Activated CD4-positive, CD25-positive, alpha-beta regulatory T cell treated with anti-CD3 and anti-CD28 coated beads, Interleukin-2, amount 50 U/mL, for 24 hours (primary cell): ENCODE measurements at regions not wholly inside any gene's neighbourhood (a gene's known extent, or its start where the extent isn't known, plus 50 kb on each side); places are given as distances from the start of the nearest gene placed in this dataset.
"Not testable (repeated sequence)": the region's sequence is repeated elsewhere in the genome, so short reads cannot be mapped to it uniquely, and the experiment has no call there.

ENCODE experiments used
- ATAC-seq, 2 donors: fragments of 150-1000 bp; cut with Tn5 transposase; one replicate each; pipeline ENCODE4 v1.10.0; 2021; ENCODE audit warnings: mild to moderate bottlenecking in 1 of 2, moderate library complexity in 1 of 2

GRCh38 chr10:84571146-84571545 is 242.8 kb downstream of the CCSER2 start:
- no peak for ATAC-seq

DNA sequence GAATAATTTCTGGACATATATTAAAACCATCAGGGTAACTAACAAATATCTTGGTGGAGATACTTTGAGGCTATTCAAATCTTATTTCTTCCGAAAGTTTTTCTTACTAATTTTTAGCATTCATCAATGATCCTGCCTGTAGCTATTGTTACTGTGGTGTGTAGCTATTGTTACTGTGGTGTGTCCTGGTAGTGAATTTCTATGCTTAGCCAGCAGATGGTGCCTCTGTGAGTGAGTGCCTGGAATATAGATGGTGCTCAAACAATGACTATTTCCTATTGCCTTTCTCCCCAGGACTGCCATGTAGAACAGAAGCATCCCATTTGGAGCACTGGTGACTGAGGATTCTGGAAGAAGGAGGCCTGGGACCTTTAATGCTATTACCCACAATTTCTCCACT is 245.7 kb downstream of the CCSER2 start:
- ATAC-seq, result no peak

GRCh38 chr10:84581976-84582375 is 253.6 kb downstream of the CCSER2 start:
- no peak for ATAC-seq

DNA sequence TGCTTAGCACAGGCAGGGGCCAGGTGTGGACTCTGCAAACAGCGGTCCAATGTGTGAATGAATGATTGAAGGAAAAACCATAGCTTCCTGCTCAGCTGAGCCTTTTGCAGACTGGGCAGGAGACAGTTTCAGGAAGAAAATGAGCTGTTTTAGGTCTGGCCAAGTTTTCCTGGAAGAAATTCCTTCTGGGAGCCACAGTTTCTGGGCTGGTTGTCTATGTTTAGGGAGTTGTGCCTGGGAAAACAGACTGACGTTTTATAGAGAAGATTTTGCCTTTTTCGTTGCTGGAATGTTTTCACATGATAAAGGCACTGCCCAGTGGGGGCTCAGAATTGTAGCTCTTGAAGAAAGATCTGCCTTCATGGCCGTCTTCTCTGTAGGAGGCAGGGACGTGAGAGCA is 255.1 kb downstream of the CCSER2 start:
- no peak for ATAC-seq

- ATAC-seq, result no peak
Observed at GRCh38 chr10:84587789-84588188, 259.4 kb downstream of the CCSER2 start.

DNA sequence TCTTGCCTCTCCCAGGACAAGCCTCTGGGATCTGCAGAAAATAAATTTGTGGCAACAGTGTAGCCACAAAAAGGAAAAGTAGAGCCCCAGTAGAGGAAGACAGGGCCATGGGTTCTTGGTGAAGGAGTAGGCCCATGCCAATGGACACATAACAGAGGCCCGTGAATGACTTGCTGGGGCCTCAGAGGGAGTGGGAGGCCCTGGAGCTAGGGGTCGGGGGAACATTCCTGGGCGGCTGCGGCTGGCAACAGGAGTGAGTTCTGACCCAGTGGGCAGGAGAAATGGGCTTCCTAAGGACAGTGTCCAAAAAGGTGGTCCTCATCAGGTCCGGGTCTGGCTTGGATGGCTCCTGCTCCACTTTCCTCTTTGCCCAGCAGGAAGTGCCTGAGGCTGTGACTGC is 260.0 kb downstream of the CCSER2 start:
- no peak for ATAC-seq

- ATAC-seq, result no peak
Observed at GRCh38 chr10:84588971-84589370, 260.6 kb downstream of the CCSER2 start.

GRCh38 chr10:84589526-84590205 is 261.3 kb downstream of the CCSER2 start:
- no peak for ATAC-seq

DNA sequence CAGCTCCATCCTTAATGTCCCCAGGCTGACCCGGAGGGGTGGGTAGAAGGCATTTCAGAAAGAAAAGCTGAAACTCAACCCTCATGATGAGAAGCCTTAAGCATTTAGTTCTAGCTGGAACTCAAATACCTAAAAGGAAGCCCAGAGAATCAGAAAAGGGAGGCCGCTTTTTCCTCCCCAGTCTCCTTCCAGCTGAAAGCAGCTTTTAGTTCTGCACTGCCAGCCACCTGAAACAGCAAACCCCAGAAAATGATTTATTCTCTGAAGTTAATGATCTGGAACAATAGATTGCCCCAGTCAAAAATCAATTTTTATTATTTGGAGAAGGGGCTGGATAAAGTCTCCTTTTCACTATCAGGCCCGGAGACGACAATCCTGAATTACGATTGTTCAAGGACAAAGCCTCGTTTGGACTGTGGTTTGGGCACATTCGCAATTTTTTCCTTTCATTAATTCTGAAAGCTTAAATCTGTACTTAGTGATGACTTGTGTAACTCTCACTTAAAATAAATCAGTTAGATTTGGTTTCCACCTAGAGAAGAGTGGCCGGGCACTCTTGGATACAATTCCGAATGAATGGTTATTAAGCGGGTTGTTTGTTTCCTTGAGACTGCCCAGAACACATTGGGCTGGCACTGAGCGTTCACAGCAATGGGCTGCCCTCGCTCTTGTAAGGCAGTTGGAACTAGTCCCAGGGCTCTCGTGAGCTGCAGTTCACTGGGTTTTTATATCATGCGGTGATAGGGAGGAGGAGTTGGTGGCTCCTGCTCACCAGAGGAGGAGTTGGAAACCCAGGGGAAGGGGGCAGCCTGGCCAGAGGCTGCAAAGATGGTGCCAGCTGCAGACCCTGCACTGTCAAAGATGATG is 262.2 kb downstream of the CCSER2 start:
- ATAC-seq, result no peak

GRCh38 chr10:84593506-84593905 is 265.1 kb downstream of the CCSER2 start:
- ATAC-seq, result no peak

GRCh38 chr10:84596585-84596984 is 268.2 kb downstream of the CCSER2 start:
- ATAC-seq, result no peak

DNA sequence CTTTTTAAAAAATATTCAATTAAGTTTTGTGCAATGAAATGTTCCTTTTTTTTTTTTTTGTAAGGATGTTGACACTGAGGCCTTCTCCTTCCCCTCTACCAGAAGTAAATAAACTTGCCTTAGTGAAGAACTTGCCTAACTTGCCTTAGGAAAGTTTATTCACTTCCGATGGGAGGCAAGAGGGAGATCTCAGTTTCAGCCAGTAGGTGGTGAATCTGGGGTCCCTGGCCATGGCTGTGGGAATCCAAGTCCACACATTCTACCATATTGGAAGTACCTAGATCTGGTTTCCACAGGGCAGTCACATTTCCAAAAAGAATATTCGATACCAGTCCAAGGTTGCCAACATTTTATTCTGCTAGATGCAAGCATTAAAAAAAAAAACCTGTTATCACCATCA is 270.9 kb downstream of the CCSER2 start:
- no peak for ATAC-seq

DNA sequence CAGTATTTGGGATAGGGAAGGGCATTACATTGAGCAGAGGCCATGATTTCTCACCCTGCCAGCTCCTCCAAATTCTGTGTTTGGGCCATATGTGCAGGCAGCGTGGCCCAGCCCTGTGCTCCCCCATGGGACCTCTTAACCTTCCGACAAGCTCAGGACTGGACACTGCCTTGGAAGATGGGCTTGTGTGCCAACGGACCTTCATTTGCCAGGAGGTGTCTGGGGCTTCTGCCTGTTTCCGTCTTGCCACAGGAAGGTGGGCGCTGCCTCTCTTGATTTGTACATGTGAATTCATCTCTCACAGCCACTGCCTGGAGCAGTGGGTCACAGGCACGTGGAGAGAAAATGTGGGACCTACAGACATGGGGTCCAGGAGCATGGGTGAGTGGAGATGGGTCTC is 272.6 kb downstream of the CCSER2 start:
- ATAC-seq, result no peak

- not testable (repeated sequence) for ATAC-seq
Observed at GRCh38 chr10:84602543-84602942, 274.2 kb downstream of the CCSER2 start.

DNA sequence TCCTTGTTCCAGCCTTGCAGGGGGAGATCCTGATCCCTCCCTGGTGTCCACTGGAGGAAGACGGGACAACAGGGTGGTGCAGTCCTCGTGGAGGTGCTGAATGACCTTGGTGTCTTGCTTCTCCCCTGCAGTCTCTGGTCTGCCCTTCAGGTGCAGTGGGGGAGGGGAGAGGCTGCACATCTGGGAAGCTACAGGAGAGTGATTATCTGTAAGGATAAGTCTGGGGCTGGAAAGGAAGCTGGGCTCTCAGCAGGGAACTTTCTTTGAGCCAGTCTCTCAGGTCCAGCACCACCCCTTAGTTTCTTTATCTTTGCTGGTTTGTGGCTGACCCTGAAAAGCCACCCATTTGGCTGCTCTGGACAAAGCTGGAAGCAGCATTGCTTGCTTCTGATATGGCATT is 275.6 kb downstream of the CCSER2 start:
- no peak for ATAC-seq

- ATAC-seq, result no peak
Observed at GRCh38 chr10:84605802-84606201, 277.4 kb downstream of the CCSER2 start.

DNA sequence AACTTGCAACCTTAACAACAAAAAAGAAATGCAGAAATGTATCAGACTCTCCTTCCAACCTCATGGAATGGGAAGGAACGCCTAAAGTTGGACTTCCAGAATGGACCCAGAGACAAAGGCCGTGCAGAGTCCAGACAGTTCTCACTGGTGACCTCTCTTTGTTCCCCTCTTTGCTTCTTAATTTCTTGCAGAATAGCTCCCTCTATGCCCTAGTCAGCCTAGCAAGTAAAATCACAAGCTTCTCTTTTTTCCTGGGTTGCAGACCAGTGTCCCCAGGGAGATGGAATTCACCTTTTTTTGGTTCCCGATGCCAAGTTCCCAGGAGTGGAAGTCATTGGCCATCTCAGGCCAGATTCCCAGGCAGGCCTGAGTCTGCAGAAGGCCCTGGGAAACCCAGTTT is 278.0 kb downstream of the CCSER2 start:
- no peak for ATAC-seq

DNA sequence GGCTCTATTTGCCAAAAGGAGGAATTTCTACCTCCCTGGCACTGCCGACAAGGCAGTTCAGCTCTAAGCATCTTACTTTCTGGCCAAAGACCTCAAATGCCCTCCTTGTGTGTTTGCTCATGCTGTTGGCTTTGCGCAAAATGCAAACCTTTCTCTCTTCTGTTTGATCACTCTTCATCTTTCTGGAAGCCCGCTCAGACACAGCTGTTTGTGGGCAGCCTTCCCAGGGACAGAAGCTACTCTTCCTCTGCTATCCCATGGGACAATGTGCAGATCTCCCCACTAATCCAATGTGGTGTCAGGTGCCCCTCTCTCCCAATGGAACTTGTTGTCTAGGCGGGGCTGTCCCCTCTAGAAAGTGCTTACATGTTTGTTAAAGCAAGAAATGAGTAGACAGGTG is 278.7 kb downstream of the CCSER2 start:
- no peak for ATAC-seq

DNA sequence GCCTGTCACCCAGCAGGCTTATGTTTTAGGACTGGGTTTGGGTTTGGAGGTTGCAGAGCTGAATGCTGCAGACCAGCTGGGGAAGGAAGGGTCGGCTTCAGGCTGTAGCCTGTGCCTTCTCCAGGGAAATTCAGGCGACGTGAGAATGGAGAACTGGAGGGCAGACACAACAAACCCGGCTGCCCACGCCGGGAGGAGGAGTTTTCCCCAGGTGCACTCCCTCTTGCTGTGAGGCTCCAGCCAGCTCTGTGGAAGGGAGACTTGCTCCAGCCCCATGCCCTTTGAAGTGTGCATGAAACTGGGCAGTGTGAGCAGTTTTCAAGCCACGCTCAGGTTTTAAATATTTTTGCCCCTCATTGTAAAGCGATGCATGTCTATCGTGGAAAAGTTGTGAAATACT is 279.1 kb downstream of the CCSER2 start:
- ATAC-seq, result no peak

DNA sequence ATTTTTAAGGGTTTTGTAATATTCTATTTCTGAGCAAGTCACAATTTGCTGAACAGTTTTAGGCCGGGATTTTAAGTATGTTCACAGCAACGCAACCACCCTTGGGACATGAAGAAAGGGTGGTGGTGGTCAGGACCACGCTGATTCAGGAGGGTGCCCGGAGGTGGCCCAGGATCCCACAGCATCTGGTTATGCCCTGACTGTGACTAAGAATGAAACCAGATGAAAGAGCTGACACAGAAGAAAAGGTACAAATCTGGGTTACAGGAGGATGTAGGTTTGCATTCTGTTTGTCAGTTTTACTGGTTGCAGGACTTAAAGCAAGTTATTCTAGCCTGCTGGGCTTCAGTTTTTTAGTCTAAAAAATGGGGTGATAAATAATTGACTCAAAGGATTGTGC is 279.7 kb downstream of the CCSER2 start:
- no peak for ATAC-seq

DNA sequence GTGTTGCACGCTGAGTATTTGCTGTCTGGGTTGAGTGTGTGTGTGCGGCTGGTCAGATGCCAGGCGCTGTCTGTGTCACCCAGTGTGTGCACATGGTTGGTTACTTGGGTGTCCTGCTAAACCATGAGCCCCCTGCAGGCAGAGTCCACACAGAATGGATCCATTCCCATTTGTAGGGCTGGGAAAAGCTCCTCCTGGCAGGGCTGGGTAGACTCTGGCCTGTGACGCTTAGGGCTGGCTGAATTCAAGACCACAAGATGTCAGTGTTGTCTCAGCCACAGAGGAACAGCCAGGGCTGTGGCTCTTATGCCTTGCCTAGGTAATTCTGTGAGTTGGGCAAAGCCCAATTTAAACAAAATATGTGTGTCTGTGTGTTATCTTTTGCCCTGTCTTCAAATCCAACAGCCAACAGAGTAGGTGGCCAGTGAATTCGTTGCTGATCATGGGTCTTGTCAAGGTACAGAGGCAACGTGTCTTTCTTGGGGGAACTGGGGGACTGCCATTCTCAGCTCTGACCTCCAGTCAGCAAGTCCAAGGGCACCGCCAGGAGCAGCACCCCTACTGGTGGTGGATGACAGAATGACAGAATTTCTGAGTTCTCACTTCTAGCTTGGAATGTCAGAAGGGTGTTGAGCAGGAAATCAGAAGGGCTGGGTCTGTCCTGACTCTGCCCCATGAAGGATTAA is 285.1 kb downstream of the CCSER2 start:
- no peak for ATAC-seq

GRCh38 chr10:84626397-84627087 is 298.2 kb downstream of the CCSER2 start:
- no peak for ATAC-seq

- no peak for ATAC-seq
Observed at GRCh38 chr10:84632866-84633265, 304.5 kb downstream of the CCSER2 start.
